ENCODE measurements at regions not wholly inside any gene's neighbourhood (a gene's known extent, or its start where the extent isn't known, plus 50 kb on each side); places are given as distances from the start of the nearest gene placed in this dataset.
"Not testable (repeated sequence)": the region's sequence is repeated elsewhere in the genome, so short reads cannot be mapped to it uniquely, and the experiment has no call there.

GRCh38 chr2:133644846-133645245 is 76.6 kb upstream of the NCKAP5 start:
- no peaks in the 10 kb centered on the region for H3K9me3 ChIP-seq (replicated peaks; ENCODE audit: control insufficient read depth, low read depth, low read length)
- H3K4me3 ChIP-seq (ENCODE audit: low read length) = no peak overlapping the region
- no peaks in the 10 kb centered on the region for H3K36me3 ChIP-seq (ENCODE audit: control insufficient read depth, insufficient read depth, low read length)
- peaks cover 12% of the 10 kb centered on the region for H3K4me1 ChIP-seq (ENCODE audit: control insufficient read depth, insufficient read depth, low read length)
- H3K27me3 ChIP-seq (ENCODE audit: control insufficient read depth, insufficient read depth, low read length) = no peaks in the 10 kb centered on the region
- peak; percentile 25 for DNase-seq
- H3K27ac ChIP-seq (ENCODE audit: low read length) = no peak overlapping the region

DNA sequence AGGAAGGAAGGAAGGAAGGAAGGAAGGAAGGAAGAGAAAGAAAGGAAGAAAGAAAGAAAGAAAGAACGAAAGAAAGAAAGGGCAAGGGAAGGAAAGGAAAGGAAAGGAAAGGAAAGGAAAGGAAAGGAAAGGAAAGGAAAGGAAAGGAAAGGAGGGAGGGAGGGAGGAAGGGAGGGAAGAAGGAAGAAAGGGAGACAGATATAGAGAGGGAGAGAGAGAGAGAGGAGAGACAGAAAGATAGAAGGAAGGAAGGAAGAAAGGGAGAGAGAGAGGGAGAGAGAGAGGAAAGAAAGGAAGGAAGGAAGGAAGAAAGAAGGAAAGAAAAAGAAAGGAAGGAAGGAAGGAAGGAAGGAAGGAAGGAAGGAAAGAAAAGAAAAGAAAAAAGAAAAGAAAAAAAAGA is 79.1 kb upstream of the NCKAP5 start:
- 86% methylated on average over 1 of the region's 1 CpG for WGBS (ENCODE audit: insufficient coverage)
- not testable (repeated sequence) for H3K27me3 ChIP-seq (ENCODE audit: control insufficient read depth, insufficient read depth, low read length); H3K4me3 ChIP-seq (ENCODE audit: low read length); DNase-seq; H3K27ac ChIP-seq (ENCODE audit: low read length); H3K36me3 ChIP-seq (ENCODE audit: control insufficient read depth, insufficient read depth, low read length); H3K9me3 ChIP-seq (replicated peaks; ENCODE audit: control insufficient read depth, low read depth, low read length); H3K4me1 ChIP-seq (ENCODE audit: control insufficient read depth, insufficient read depth, low read length)

DNA sequence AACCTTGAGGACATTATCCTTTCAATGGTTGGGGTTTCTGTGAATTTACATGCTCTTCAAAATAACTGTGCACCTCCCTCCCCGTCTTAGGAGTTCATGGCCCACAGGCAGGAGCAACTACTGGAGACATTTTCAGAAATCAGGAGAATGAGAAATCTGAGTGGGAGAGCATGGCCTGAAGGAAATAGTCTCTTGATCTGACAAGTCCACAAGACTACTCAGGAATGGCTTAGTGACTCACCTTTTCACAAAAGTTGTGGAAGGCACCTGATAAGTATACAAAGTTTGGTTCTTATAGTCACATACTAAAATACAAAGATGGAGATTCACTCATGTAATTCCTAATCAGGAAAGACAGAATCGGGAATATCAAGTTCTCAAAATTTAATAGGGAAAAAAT is 83.6 kb upstream of the NCKAP5 start:
- Histone ChIP-seq H3K36me3 (ENCODE audit: control insufficient read depth, insufficient read depth, low read length) (no peaks in the 10 kb centered on the region), H3K4me1 (ENCODE audit: control insufficient read depth, insufficient read depth, low read length) (peaks cover 7% of the 10 kb centered on the region), H3K4me3 (ENCODE audit: low read length) (no peak overlapping the region), H3K9me3 (replicated peaks; ENCODE audit: control insufficient read depth, low read depth, low read length) (peaks cover 3% of the 10 kb centered on the region), H3K27me3 (ENCODE audit: control insufficient read depth, insufficient read depth, low read length) (no peaks in the 10 kb centered on the region), H3K27ac (ENCODE audit: low read length) (peak overlapping the region; percentile 80)
- no peak for DNase-seq
- no CpG with 5 or more reads among the region's 2 CpGs for WGBS (ENCODE audit: insufficient coverage)

GRCh38 chr2:133652398-133652797 is 84.1 kb upstream of the NCKAP5 start:
- DNase-seq = peak; percentile 99
- H3K36me3 ChIP-seq (ENCODE audit: control insufficient read depth, insufficient read depth, low read length) = no peaks in the 10 kb centered on the region
- peaks cover 7% of the 10 kb centered on the region for H3K4me1 ChIP-seq (ENCODE audit: control insufficient read depth, insufficient read depth, low read length)
- H3K4me3 ChIP-seq (ENCODE audit: low read length) = no peak overlapping the region
- WGBS (ENCODE audit: insufficient coverage) = 21% methylated on average over 2 of the region's 4 CpGs
- H3K9me3 ChIP-seq (replicated peaks; ENCODE audit: control insufficient read depth, low read depth, low read length) = peaks cover 3% of the 10 kb centered on the region
- H3K27ac ChIP-seq (ENCODE audit: low read length) = peak overlapping the region; percentile 80
- no peaks in the 10 kb centered on the region for H3K27me3 ChIP-seq (ENCODE audit: control insufficient read depth, insufficient read depth, low read length)

GRCh38 chr2:133653056-133653455 is 84.8 kb upstream of the NCKAP5 start:
- peak overlapping the region; percentile 76 for H3K27ac ChIP-seq (ENCODE audit: low read length)
- peaks cover 3% of the 10 kb centered on the region for H3K9me3 ChIP-seq (replicated peaks; ENCODE audit: control insufficient read depth, low read depth, low read length)
- peak; percentile 88 for DNase-seq
- H3K4me3 ChIP-seq (ENCODE audit: low read length) = no peak overlapping the region
- H3K36me3 ChIP-seq (ENCODE audit: control insufficient read depth, insufficient read depth, low read length) = no peaks in the 10 kb centered on the region
- H3K4me1 ChIP-seq (ENCODE audit: control insufficient read depth, insufficient read depth, low read length) = peaks cover 7% of the 10 kb centered on the region
- no peaks in the 10 kb centered on the region for H3K27me3 ChIP-seq (ENCODE audit: control insufficient read depth, insufficient read depth, low read length)

- H3K27ac ChIP-seq (ENCODE audit: low read length) = no peak overlapping the region
- peaks cover 7% of the 10 kb centered on the region for H3K4me1 ChIP-seq (ENCODE audit: control insufficient read depth, insufficient read depth, low read length)
- H3K4me3 ChIP-seq (ENCODE audit: low read length) = no peak overlapping the region
- DNase-seq = no peak
- peaks cover 3% of the 10 kb centered on the region for H3K9me3 ChIP-seq (replicated peaks; ENCODE audit: control insufficient read depth, low read depth, low read length)
- no peaks in the 10 kb centered on the region for H3K36me3 ChIP-seq (ENCODE audit: control insufficient read depth, insufficient read depth, low read length)
- H3K27me3 ChIP-seq (ENCODE audit: control insufficient read depth, insufficient read depth, low read length) = no peaks in the 10 kb centered on the region
Observed at GRCh38 chr2:133654949-133655348, 86.7 kb upstream of the NCKAP5 start.

DNA sequence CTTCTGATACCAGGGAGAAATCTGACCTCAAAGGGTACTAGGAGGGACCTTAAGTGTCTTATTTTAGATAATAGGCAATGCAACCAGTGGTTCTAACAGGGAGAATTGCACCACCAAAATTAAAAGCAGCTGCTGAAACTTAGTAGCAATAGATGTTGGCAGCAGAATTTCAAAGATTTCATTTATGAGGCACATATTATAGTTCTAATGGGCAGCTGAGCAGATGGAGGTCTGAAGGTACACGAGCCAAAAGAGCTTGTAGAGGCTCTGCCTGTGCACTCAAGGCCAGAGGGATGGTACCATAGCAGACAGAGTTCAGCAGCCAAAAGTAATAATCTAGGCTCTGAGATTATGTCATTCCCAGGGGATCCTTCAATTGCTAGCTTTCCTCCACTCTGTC is 87.3 kb upstream of the NCKAP5 start:
- Histone ChIP-seq H3K9me3 (replicated peaks; ENCODE audit: control insufficient read depth, low read depth, low read length) (peaks cover under 1% of the 10 kb centered on the region), H3K4me3 (ENCODE audit: low read length) (no peak overlapping the region), H3K4me1 (ENCODE audit: control insufficient read depth, insufficient read depth, low read length) (peaks cover 7% of the 10 kb centered on the region), H3K27ac (ENCODE audit: low read length) (no peak overlapping the region), H3K36me3 (ENCODE audit: control insufficient read depth, insufficient read depth, low read length) (no peaks in the 10 kb centered on the region), H3K27me3 (ENCODE audit: control insufficient read depth, insufficient read depth, low read length) (no peaks in the 10 kb centered on the region)
- 50% methylated on average over 1 of the region's 1 CpG for WGBS (ENCODE audit: insufficient coverage)
- peak; percentile 67 for DNase-seq

GRCh38 chr2:133657591-133657990 is 89.3 kb upstream of the NCKAP5 start:
- 95% methylated on average over 5 of the region's 6 CpGs for WGBS (ENCODE audit: insufficient coverage)
- Histone ChIP-seq H3K36me3 (ENCODE audit: control insufficient read depth, insufficient read depth, low read length) (no peaks in the 10 kb centered on the region), H3K9me3 (replicated peaks; ENCODE audit: control insufficient read depth, low read depth, low read length) (no peaks in the 10 kb centered on the region), H3K27me3 (ENCODE audit: control insufficient read depth, insufficient read depth, low read length) (no peaks in the 10 kb centered on the region), H3K4me1 (ENCODE audit: control insufficient read depth, insufficient read depth, low read length) (peaks cover 4% of the 10 kb centered on the region), H3K4me3 (ENCODE audit: low read length) (no peak overlapping the region), H3K27ac (ENCODE audit: low read length) (no peak overlapping the region)
- DNase-seq = no peak

DNA sequence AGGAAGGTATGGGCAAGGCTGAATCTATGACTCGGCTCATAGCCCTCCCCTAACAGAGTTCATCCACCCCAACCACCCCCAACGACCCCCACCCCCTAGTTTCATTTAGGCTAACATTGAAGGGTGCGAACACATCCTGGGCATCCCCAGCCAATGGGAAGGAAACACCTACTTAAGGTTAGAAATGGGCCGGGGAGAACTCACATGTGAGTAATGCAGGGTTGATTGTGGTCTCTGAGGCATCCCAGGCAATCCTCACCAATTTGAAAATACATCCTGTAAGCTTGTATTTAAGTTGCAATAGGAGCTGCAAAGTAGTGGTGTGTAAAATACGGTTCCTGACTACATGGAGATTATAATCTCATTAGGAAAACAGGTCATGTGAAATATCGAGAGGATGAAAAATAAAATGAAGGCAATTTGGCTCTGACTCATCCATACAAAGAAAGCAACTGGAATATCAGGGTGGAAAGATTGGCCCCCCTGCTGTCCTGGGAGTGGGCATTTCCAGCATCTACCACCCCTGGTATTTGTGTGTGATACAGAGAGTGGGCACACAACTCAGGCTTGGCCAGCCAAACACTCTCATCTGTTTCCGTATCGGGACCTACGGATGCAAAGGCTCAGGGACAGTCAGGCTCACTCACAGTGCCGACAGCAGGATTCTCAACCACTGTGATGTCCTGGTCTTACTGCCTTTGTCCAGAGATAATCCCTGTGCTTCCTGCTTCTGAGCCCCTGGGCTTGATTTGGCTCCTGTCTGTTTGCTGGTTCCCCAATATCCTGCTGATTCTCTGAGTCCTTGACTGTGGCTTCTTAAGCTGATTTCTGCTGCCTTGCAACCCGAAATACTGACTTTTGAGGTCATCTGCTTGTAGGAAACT is 90.0 kb upstream of the NCKAP5 start:
- no peaks in the 10 kb centered on the region for H3K27me3 ChIP-seq (ENCODE audit: control insufficient read depth, insufficient read depth, low read length)
- no peak for DNase-seq
- H3K9me3 ChIP-seq (replicated peaks; ENCODE audit: control insufficient read depth, low read depth, low read length) = no peaks in the 10 kb centered on the region
- WGBS (ENCODE audit: insufficient coverage) = 83% methylated on average over 4 of the region's 11 CpGs
- no peaks in the 10 kb centered on the region for H3K36me3 ChIP-seq (ENCODE audit: control insufficient read depth, insufficient read depth, low read length)
- H3K27ac ChIP-seq (ENCODE audit: low read length) = no peak overlapping the region
- no peak overlapping the region for H3K4me3 ChIP-seq (ENCODE audit: low read length)
- H3K4me1 ChIP-seq (ENCODE audit: control insufficient read depth, insufficient read depth, low read length) = peaks cover 4% of the 10 kb centered on the region

DNA sequence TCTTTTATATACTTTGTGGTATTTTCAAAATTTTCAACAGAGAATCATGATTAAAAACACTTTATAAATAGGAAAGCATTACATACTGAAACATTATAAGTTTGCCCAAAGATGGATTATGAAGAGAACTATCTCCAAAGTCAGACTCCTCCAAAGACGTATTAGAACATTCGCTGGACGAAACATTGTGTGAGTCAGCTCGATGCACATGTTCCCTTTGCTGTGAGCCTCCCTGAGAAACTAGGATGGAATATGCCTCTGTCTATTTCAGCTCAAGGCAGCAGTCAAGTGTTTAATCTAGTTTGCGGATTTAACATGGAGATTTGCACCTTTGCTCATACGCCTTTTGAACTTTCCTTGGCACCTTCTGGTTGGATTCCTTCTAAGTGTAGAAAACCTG is 92.2 kb upstream of the NCKAP5 start:
- no peaks in the 10 kb centered on the region for H3K27me3 ChIP-seq (ENCODE audit: control insufficient read depth, insufficient read depth, low read length)
- H3K9me3 ChIP-seq (replicated peaks; ENCODE audit: control insufficient read depth, low read depth, low read length) = no peaks in the 10 kb centered on the region
- no peaks in the 10 kb centered on the region for H3K36me3 ChIP-seq (ENCODE audit: control insufficient read depth, insufficient read depth, low read length)
- peak; percentile 57 for DNase-seq
- no peak overlapping the region for H3K27ac ChIP-seq (ENCODE audit: low read length)
- WGBS (ENCODE audit: insufficient coverage) = 86% methylated on average over 4 of the region's 6 CpGs
- peaks cover 2% of the 10 kb centered on the region for H3K4me1 ChIP-seq (ENCODE audit: control insufficient read depth, insufficient read depth, low read length)
- H3K4me3 ChIP-seq (ENCODE audit: low read length) = no peak overlapping the region

- no peaks in the 10 kb centered on the region for H3K36me3 ChIP-seq (ENCODE audit: control insufficient read depth, insufficient read depth, low read length)
- no peaks in the 10 kb centered on the region for H3K4me1 ChIP-seq (ENCODE audit: control insufficient read depth, insufficient read depth, low read length)
- no peak overlapping the region for H3K4me3 ChIP-seq (ENCODE audit: low read length)
- no peak for DNase-seq
- no peaks in the 10 kb centered on the region for H3K9me3 ChIP-seq (replicated peaks; ENCODE audit: control insufficient read depth, low read depth, low read length)
- H3K27me3 ChIP-seq (ENCODE audit: control insufficient read depth, insufficient read depth, low read length) = no peaks in the 10 kb centered on the region
- H3K27ac ChIP-seq (ENCODE audit: low read length) = no peak overlapping the region
- 87% methylated on average over 4 of the region's 4 CpGs for WGBS (ENCODE audit: insufficient coverage)
Observed at GRCh38 chr2:133661392-133661791, 93.1 kb upstream of the NCKAP5 start.

Measured in muscle of leg (tissue), 3 donors.